ENCODE measurements at regions not wholly inside any gene's neighbourhood (a gene's known extent, or its start where the extent isn't known, plus 50 kb on each side); places are given as distances from the start of the nearest gene placed in this dataset.

GRCh38 chr1:4585216-4585615 is 69.2 kb upstream of the AJAP1 start:
- TF ChIP-seq CTCF (IDR thresholded peaks at IDR 0.05; ENCODE audit: low read depth, low read length, poor library complexity, severe bottlenecking) (peak; percentile 83), EZH2phosphoT487 (IDR thresholded peaks at IDR 0.05; ENCODE audit: borderline replicate concordance, low read length) (no peak)

Data from DOHH2 (cell line).